HG02885 (cell line): ENCODE measurements at regions not wholly inside any gene's neighbourhood (a gene's known extent, or its start where the extent isn't known, plus 50 kb on each side); places are given as distances from the start of the nearest gene placed in this dataset.

Experiments used
- ATAC-seq: cut with Tn5 transposase; IDR thresholded peaks from one replicate; pipeline ENCODE4 v1.9.1; 2021; ENCODE audit warnings: mild to moderate bottlenecking; ENCODE audit not compliant: unreplicated experiment, poor library complexity

DNA sequence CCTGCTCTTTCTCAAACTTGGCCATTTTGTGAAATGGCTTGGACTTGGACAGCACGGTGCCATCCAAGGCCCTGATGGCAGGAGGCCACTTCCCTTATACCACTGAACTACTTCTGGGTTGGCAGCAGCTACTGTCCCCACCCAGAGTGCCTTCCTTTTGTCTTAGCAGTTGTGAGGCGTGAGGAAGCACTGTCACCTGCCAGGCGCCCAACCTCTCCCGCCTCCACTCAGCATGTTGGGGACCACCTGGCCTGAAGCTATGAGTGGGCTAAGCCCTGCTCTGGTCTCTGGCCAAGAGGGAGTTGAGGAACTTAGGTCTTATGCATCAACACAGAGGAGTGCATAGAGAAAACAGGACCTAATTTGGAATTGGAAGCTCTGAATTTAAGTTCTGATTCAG lies 276.0 kb downstream of the ENC1 start:
- no peak for ATAC-seq

- no peak for ATAC-seq
Measured at GRCh38 chr5:74363603-74364205, 276.8 kb downstream of the ENC1 start.

- no peak for ATAC-seq
Measured at GRCh38 chr5:74361406-74362358, 278.8 kb downstream of the ENC1 start.

DNA sequence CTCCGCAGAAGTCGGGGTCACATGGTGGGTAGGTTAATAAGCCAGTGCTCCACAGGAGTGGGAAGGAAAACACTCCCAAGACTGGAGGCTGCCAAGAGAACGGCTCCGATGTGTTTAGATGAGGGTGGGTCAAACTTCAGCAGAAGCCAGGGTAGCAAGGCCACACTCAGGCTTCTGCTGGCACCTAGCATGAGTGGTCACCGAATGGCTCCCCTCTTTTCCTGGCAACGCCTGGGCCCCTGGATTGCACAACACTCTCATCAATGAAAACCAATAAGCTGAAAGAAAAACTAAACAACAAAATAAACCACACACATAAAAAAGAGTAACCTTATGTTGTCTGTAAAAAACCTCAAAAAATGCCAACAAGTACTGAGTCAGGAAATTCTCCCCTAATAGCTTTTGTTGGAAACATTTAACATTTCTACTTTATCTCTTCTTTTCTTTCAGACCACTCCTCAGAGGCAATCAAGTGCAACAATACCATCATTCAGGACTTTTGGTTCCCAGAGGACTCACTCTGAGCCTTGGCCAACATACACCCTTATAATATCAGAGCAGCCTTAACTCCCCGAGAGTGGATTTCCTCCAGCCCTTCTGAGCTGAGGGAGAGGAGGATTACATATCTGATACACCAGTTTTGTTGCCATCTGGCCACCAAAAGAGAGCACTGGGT lies 279.9 kb downstream of the ENC1 start:
- ATAC-seq, result no peak

GRCh38 chr5:74357827-74358226 lies 282.7 kb downstream of the ENC1 start:
- no peak for ATAC-seq

DNA sequence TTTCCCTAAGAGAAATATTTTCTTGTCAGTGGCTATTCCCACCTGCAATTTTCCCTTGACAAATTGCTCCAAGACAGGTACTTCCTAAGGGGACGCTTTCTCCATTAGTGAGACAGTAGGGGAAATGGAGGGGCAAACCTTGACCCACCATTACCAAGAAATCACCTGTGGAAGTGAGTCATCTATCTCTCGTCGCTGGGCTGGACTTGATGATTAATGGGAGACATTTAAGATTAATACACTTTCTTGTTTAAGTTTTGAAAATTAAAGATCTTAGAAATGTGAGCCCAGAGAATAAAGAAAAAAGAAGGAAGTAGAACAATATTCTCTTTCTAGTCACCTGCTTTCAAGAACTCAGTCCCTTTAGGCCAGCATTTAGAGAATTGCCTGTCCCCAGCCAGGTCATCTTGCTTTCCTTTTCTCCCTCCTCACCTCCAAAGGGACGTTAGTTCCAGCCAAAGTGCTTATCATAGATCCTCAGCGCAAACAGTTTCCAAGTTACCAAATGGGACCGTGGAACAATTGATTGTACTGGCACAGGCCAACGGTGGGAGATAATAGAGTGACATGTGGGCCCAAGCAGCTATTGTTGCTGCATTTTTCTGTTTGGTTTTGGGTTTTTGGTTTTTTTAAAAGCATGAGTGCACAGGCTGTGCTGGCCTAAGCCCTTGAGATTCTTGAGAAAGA lies 284.4 kb downstream of the ENC1 start:
- ATAC-seq, result no peak

- no peak for ATAC-seq
Measured at GRCh38 chr5:74355041-74355824, 285.3 kb downstream of the ENC1 start.

- no peak for ATAC-seq
Measured at GRCh38 chr5:74352256-74352655, 288.3 kb downstream of the ENC1 start.

DNA sequence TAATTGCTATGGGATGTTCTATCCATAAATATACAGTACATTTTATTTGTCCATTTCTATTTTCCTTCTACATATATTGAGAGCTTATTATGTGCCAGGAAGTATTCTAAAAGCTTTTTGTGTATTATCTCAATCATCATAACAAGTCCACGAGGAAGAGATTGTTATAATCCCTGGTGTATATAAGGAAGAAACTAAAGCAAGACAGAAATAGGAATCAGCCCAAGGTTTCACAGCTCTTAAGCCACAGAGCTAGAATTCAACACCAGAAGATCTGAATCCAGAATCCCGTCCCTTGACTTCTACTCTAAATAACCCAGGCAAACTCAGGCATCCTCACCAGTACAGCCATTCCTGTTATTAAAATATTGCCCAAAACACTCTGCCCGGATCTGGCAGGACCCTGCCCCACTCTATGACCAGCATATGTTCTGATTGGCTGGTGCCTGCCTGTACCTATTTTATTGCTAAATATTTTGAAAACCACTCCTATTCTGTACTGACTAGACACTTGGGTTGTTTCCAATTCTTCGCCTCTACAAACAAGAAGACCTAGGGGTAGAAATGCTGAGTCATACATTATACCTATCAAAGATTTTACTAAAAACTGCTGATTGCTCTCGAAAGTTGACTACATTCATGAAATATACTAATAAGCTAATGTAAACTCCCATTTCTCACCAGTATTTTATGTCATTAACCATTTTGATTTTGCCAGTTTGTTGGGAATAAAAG lies 297.4 kb downstream of the ENC1 start:
- ATAC-seq, result no peak

- ATAC-seq, result no peak
Measured at GRCh38 chr5:74342182-74342581, 298.3 kb downstream of the ENC1 start.

- no peak for ATAC-seq
Measured at GRCh38 chr5:74341221-74341620, 299.3 kb downstream of the ENC1 start.

- no peak for ATAC-seq
Measured at GRCh38 chr5:74340476-74340875, 300.1 kb downstream of the ENC1 start.

- ATAC-seq, result no peak
Measured at GRCh38 chr5:74337984-74338310, 302.6 kb downstream of the ENC1 start.

DNA sequence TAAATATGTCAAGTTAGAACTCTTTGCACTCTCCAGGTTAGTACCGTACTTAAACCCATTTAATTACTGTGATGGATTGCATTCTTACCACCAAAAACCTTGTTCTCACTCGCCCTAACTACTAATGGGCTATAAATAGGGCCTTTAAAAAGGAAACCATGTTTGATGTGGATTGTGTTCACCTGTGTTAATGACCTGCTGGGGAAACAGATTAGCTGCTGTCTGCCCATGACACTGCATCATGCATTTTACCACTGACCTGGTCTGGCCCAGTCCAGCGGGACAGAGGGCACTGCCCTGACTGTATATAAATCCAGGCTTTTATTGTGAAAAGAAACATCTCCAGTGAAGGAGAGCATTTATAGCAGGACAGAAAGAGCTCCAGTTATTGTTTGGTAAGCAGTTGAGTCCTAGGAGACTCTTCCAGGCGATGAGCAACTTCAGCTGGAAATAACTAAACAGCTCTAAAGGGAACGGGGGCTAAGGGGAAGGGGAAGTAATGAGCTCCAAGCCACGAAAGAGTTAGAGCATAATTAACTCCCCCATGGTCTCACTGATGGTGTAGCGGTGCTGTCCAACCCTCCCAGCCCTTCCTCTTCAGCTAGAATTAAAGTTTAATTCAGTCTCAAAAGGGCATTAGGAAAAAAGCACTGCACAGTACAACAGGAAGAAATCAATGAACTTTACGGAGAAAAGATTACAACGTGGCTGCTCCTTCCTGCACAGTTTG lies 303.1 kb downstream of the ENC1 start:
- no peak for ATAC-seq

DNA sequence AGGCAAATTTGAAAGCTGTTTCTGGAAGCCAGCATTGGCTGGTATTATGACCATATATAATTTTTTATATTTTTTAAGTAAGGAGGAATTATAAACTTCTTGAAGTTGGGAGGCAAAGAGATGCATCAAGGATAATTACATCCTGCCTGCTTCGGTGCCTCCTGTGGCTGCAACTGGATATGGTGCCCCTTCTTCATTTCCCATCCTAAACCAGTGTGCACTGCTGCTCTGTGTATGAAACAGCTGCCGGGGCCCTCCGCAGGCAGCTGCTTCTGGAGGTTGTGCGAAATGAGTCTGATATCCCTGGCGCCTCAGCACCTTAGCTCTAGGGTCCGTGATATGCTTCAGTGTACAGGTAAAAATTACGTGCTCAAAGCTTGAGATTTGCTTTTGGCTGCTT lies 304.2 kb downstream of the ENC1 start:
- no peak for ATAC-seq

DNA sequence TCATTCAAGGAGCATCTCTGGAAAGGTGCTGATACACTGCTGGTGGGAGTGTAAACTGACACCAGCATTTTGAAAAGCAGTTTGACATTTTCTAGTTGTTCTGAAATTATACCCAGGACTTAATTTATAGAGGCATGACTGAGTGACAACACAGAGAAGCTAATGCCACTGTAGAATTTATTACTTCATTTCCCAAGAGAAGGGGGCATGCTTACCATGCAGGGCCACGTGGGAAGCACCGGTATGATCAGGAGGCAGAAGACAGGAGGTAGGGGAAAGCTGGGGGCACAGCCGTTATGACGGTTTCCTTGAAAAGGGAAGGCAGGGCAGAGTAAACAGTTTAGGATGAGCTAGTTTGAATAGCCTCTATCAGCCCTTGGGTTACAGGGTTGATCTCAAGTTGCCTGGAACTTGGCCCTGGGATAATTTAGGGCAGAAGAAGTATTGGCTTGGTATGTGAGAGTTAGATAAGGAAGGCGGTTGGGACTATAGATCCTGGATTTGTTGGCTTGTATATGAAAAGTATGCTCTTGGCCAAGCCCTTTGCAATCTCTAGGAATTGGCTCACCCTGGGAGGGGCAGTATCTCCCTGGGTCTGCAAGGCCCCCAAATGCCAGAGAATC lies 305.7 kb downstream of the ENC1 start:
- no peak for ATAC-seq

GRCh38 chr5:74334062-74334761 lies 306.3 kb downstream of the ENC1 start:
- no peak for ATAC-seq

- ATAC-seq, result no peak
Measured at GRCh38 chr5:74333430-74333829, 307.1 kb downstream of the ENC1 start.
